Stimulated activated effector memory CD8-positive, alpha-beta T cell treated with anti-CD3 and anti-CD28 coated beads, Interleukin-12 subunit alpha, Interleukin-12 subunit beta, amount 100 ng/mL, for 72 hours (primary cell): ENCODE measurements at regions not wholly inside any gene's neighbourhood (a gene's known extent, or its start where the extent isn't known, plus 50 kb on each side); places are given as distances from the start of the nearest gene placed in this dataset.
A peak's percentile ranks its signal among the peaks of the same experiment; 100 is the strongest.
"Not testable (repeated sequence)": the region's sequence is repeated elsewhere in the genome, so short reads cannot be mapped to it uniquely, and the experiment has no call there.

Experiments used
- ATAC-seq: fragments of 150-1000 bp; cut with Tn5 transposase; 2 replicates; pipeline ENCODE4 v1.10.0; 2021
- DNase-seq, 2 donors: peaks; one replicate each; pipeline ENCODE4 v3.0.0; 2021 to 2022; ENCODE audit warnings: low spot score in 2 of 2
- H3K27ac Mint-ChIP-seq: one replicate; pipeline ENCODE4 v1.8.0; 2022; ENCODE audit warnings: mild to moderate bottlenecking, mixed read lengths
- H3K36me3 Mint-ChIP-seq: one replicate; pipeline ENCODE4 v1.8.0; 2022; ENCODE audit warnings: mild to moderate bottlenecking, mixed read lengths
- H3K4me1 Mint-ChIP-seq: one replicate; pipeline ENCODE4 v1.8.0; 2022; ENCODE audit warnings: mixed read lengths
- H3K4me3 Mint-ChIP-seq: one replicate; pipeline ENCODE4 v1.8.0; 2022; ENCODE audit warnings: mild to moderate bottlenecking, mixed read lengths
- H3K9me3 Mint-ChIP-seq: one replicate; pipeline ENCODE4 v1.8.0; 2022; ENCODE audit warnings: mixed read lengths

- ATAC-seq = no peak
- no peak for DNase-seq
- H3K27ac Mint-ChIP-seq = no peak overlapping the region
- H3K4me1 Mint-ChIP-seq = no peaks in the 10 kb centered on the region
- no peak overlapping the region for H3K4me3 Mint-ChIP-seq
- H3K36me3 Mint-ChIP-seq = no peaks in the 10 kb centered on the region
- H3K9me3 Mint-ChIP-seq = no peaks in the 10 kb centered on the region
Measured at GRCh38 chr12:34097213-34097612, 74.9 kb downstream of the ALG10 start.

GRCh38 chr12:34105392-34105933 lies 83.2 kb downstream of the ALG10 start:
- H3K4me1 Mint-ChIP-seq = no peaks in the 10 kb centered on the region

GRCh38 chr12:34106172-34106571 lies 83.9 kb downstream of the ALG10 start:
- no peaks in the 10 kb centered on the region for H3K4me1 Mint-ChIP-seq
- ATAC-seq = no peak

More at GRCh38 chr12:34105392-34105933, 83.2 kb downstream of the ALG10 start:
- Mint-ChIP-seq H3K27ac (no peak overlapping the region), H3K4me3 (no peak overlapping the region), H3K36me3 (no peaks in the 10 kb centered on the region), H3K9me3 (no peaks in the 10 kb centered on the region)
- DNase-seq (no peak), ATAC-seq (peak; percentile 29)

GRCh38 chr12:34107016-34107415 lies 84.7 kb downstream of the ALG10 start:
- Mint-ChIP-seq H3K4me1 (no peaks in the 10 kb centered on the region), H3K9me3 (no peaks in the 10 kb centered on the region), H3K4me3 (no peak overlapping the region), H3K36me3 (no peaks in the 10 kb centered on the region), H3K27ac (no peak overlapping the region)
- DNase-seq = no peak
- ATAC-seq = no peak

More at GRCh38 chr12:34106172-34106571, 83.9 kb downstream of the ALG10 start:
- Mint-ChIP-seq H3K36me3 (no peaks in the 10 kb centered on the region), H3K27ac (no peak overlapping the region), H3K9me3 (no peaks in the 10 kb centered on the region), H3K4me3 (no peak overlapping the region)
- no peak for DNase-seq

GRCh38 chr12:34107781-34108404 lies 85.6 kb downstream of the ALG10 start:
- Mint-ChIP-seq H3K36me3 (no peaks in the 10 kb centered on the region), H3K4me1 (no peaks in the 10 kb centered on the region), H3K27ac (no peak overlapping the region), H3K9me3 (no peaks in the 10 kb centered on the region), H3K4me3 (no peak overlapping the region)
- no peak for ATAC-seq
- DNase-seq = no peak

GRCh38 chr12:34108405-34108803 lies 86.1 kb downstream of the ALG10 start:
- H3K4me3 Mint-ChIP-seq = no peak overlapping the region
- H3K9me3 Mint-ChIP-seq = no peaks in the 10 kb centered on the region
- no peaks in the 10 kb centered on the region for H3K36me3 Mint-ChIP-seq
- no peak overlapping the region for H3K27ac Mint-ChIP-seq
- DNase-seq (no peak), ATAC-seq (peak; percentile 33)
- H3K4me1 Mint-ChIP-seq = no peaks in the 10 kb centered on the region

GRCh38 chr12:34108967-34109366 lies 86.7 kb downstream of the ALG10 start:
- Mint-ChIP-seq H3K27ac (no peak overlapping the region), H3K4me3 (no peak overlapping the region), H3K36me3 (no peaks in the 10 kb centered on the region), H3K9me3 (no peaks in the 10 kb centered on the region), H3K4me1 (no peaks in the 10 kb centered on the region)
- ATAC-seq = peak; percentile 12
- no peak for DNase-seq

- H3K4me3 Mint-ChIP-seq = no peak overlapping the region
- H3K4me1 Mint-ChIP-seq = no peaks in the 10 kb centered on the region
- no peaks in the 10 kb centered on the region for H3K9me3 Mint-ChIP-seq
- ATAC-seq (peak; percentile 5), DNase-seq (no peak)
- H3K36me3 Mint-ChIP-seq = no peaks in the 10 kb centered on the region
- no peak overlapping the region for H3K27ac Mint-ChIP-seq
Measured at GRCh38 chr12:34109390-34109789, 87.1 kb downstream of the ALG10 start.

- not testable (repeated sequence) for H3K4me1 Mint-ChIP-seq, DNase-seq, H3K4me3 Mint-ChIP-seq, H3K9me3 Mint-ChIP-seq, H3K27ac Mint-ChIP-seq, H3K36me3 Mint-ChIP-seq
- peak; percentile 14 for ATAC-seq
Measured at GRCh38 chr12:34109909-34110531, 87.7 kb downstream of the ALG10 start.

GRCh38 chr12:34119366-34119765 lies 97.1 kb downstream of the ALG10 start:
- no peak overlapping the region for H3K4me3 Mint-ChIP-seq
- no peaks in the 10 kb centered on the region for H3K36me3 Mint-ChIP-seq
- no peaks in the 10 kb centered on the region for H3K9me3 Mint-ChIP-seq
- no peaks in the 10 kb centered on the region for H3K4me1 Mint-ChIP-seq
- DNase-seq (no peak), ATAC-seq (no peak)
- H3K27ac Mint-ChIP-seq = no peak overlapping the region

GRCh38 chr12:34121360-34121759 lies 99.1 kb downstream of the ALG10 start:
- no peak overlapping the region for H3K27ac Mint-ChIP-seq
- DNase-seq = no peak
- H3K4me1 Mint-ChIP-seq = peaks cover 8% of the 10 kb centered on the region
- no peaks in the 10 kb centered on the region for H3K9me3 Mint-ChIP-seq
- no peak overlapping the region for H3K4me3 Mint-ChIP-seq
- no peaks in the 10 kb centered on the region for H3K36me3 Mint-ChIP-seq
- no peak for ATAC-seq

GRCh38 chr12:34123092-34123491 lies 100.8 kb downstream of the ALG10 start:
- ATAC-seq = peak; percentile 56
- not testable (repeated sequence) for H3K36me3 Mint-ChIP-seq, H3K9me3 Mint-ChIP-seq, H3K27ac Mint-ChIP-seq, H3K4me3 Mint-ChIP-seq
- peaks cover 15% of the 10 kb centered on the region for H3K4me1 Mint-ChIP-seq
- peak; percentile 24 to 71 for DNase-seq

GRCh38 chr12:34124608-34125007 lies 102.3 kb downstream of the ALG10 start:
- H3K27ac Mint-ChIP-seq = no peak overlapping the region
- no peak for ATAC-seq
- no peaks in the 10 kb centered on the region for H3K36me3 Mint-ChIP-seq
- no peak overlapping the region for H3K4me3 Mint-ChIP-seq
- no peak for DNase-seq
- H3K4me1 Mint-ChIP-seq = peaks cover 15% of the 10 kb centered on the region
- no peaks in the 10 kb centered on the region for H3K9me3 Mint-ChIP-seq

GRCh38 chr12:34126239-34126641 lies 103.9 kb downstream of the ALG10 start:
- DNase-seq (no peak), ATAC-seq (no peak)
- Mint-ChIP-seq H3K4me1 (peaks cover 15% of the 10 kb centered on the region), H3K9me3 (no peaks in the 10 kb centered on the region), H3K27ac (peak overlapping the region; percentile 1), H3K36me3 (no peaks in the 10 kb centered on the region), H3K4me3 (peak overlapping the region; percentile 43)

GRCh38 chr12:34126805-34127204 lies 104.5 kb downstream of the ALG10 start:
- Mint-ChIP-seq H3K36me3 (no peaks in the 10 kb centered on the region), H3K27ac (peak overlapping the region; percentile 1), H3K9me3 (no peaks in the 10 kb centered on the region), H3K4me3 (peak overlapping the region; percentile 43), H3K4me1 (peaks cover 15% of the 10 kb centered on the region)
- ATAC-seq = no peak
- no peak for DNase-seq

- not testable (repeated sequence) for DNase-seq, H3K4me3 Mint-ChIP-seq, ATAC-seq, H3K27ac Mint-ChIP-seq, H3K9me3 Mint-ChIP-seq, H3K36me3 Mint-ChIP-seq
- H3K4me1 Mint-ChIP-seq = peaks cover 15% of the 10 kb centered on the region
Measured at GRCh38 chr12:34127379-34127778, 105.1 kb downstream of the ALG10 start.
